ENCODE measurements at regions not wholly inside any gene's neighbourhood (a gene's known extent, or its start where the extent isn't known, plus 50 kb on each side); places are given as distances from the start of the nearest gene placed in this dataset.
A peak's percentile ranks its signal among the peaks of the same experiment; 100 is the strongest.

- Histone ChIP-seq H3K4me1 (peaks cover 0 to 50% (median 11%) of the 10 kb centered on the region in 4 donors), H3K36me3 (no peaks in the 10 kb centered on the region), H3K27ac (peak overlapping the region; percentile 25 to 85 (median 64)), H3K9me3 (no peaks in the 10 kb centered on the region), H3K27me3 (no peaks in the 10 kb centered on the region), H3K4me3 (no peak overlapping the region)
- TF ChIP-seq POLR2A (IDR thresholded peaks at IDR 0.05) (no peak), CTCF (IDR thresholded peaks at IDR 0.05) (no peak)
- DNase-seq = peak in 1 of 3 donors; percentile 47
These were observed 62.9 kb upstream of the ULK4 start for GRCh38 chr3:42024591-42025351.

DNA sequence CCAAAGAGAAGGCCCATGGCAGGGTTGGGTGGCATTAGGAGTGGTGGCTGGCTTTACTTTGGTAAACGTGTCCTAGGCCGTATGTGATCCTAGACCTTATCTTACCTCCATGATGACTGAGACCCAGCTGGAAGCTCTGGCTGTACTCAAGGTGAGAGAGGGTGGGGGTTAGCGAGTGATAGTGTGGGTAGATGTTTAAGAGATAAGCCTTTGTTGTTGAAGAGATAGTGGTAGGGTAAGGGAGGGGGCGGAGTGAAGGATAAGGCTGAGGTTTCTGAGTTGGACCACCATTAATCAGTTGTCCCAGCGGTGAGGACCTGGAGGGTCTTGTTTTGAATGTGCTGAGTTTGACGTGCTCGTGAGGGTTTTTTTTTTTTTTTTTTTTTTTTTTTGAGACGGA, 61.5 kb upstream of the ULK4 start:
- no peaks in the 10 kb centered on the region for H3K36me3 ChIP-seq
- peak overlapping the region in 1 of 4 donors; percentile 85 for H3K27ac ChIP-seq
- no peak overlapping the region for H3K4me3 ChIP-seq
- TF ChIP-seq CTCF (IDR thresholded peaks at IDR 0.05) = no peak
- TF ChIP-seq POLR2A (IDR thresholded peaks at IDR 0.05) = no peak
- no peak for DNase-seq
- H3K27me3 ChIP-seq = no peaks in the 10 kb centered on the region
- no peaks in the 10 kb centered on the region for H3K9me3 ChIP-seq
- peaks cover 0 to 61% (median 12%) of the 10 kb centered on the region in 4 donors for H3K4me1 ChIP-seq

GRCh38 chr3:42022355-42022754, 60.5 kb upstream of the ULK4 start:
- H3K27me3 ChIP-seq = no peaks in the 10 kb centered on the region
- no peak for DNase-seq
- TF ChIP-seq CTCF (IDR thresholded peaks at IDR 0.05) (no peak), POLR2A (IDR thresholded peaks at IDR 0.05) (no peak)
- H3K27ac ChIP-seq = no peak overlapping the region
- no peak overlapping the region for H3K4me3 ChIP-seq
- H3K9me3 ChIP-seq = no peaks in the 10 kb centered on the region
- H3K36me3 ChIP-seq = no peaks in the 10 kb centered on the region
- H3K4me1 ChIP-seq = peaks cover 0 to 61% (median 12%) of the 10 kb centered on the region in 4 donors

DNA sequence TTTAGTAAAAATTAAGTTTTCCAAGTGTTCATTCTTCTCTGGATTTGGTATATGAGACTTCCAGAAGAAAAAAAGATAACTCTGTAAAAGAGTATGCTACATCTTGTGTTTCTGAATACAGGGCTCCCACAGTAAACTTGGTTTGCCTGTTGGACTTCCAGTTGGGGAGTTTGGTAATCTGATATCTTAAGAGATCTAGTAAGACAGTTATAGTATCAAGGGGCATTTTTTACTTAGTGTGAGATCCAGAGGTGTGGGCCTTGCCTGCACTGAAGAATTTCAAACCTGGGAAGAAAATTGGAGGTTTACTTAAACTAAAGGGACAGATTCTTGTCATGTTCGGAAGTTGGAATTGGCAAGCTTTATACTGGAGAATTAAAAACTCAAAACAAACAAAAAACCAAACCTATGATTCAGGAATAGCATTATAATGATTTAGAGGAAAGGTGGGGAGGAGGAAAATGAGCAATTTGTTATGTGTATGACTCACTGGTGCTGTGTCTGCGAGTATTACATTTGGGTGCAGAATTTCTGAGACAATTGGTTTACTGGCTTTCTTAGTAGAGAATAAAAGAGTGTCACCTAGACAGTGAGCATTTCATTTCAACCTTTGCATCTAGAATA, 58.9 kb upstream of the ULK4 start:
- no peaks in the 10 kb centered on the region for H3K27me3 ChIP-seq
- peak overlapping the region in 1 of 4 donors; percentile 40 for H3K27ac ChIP-seq
- DNase-seq = no peak
- H3K4me3 ChIP-seq = no peak overlapping the region
- H3K36me3 ChIP-seq = no peaks in the 10 kb centered on the region
- H3K4me1 ChIP-seq = peaks cover 0 to 57% (median 7%) of the 10 kb centered on the region in 4 donors
- no peak for TF ChIP-seq CTCF (IDR thresholded peaks at IDR 0.05)
- no peak for TF ChIP-seq POLR2A (IDR thresholded peaks at IDR 0.05)
- H3K9me3 ChIP-seq = no peaks in the 10 kb centered on the region

DNA sequence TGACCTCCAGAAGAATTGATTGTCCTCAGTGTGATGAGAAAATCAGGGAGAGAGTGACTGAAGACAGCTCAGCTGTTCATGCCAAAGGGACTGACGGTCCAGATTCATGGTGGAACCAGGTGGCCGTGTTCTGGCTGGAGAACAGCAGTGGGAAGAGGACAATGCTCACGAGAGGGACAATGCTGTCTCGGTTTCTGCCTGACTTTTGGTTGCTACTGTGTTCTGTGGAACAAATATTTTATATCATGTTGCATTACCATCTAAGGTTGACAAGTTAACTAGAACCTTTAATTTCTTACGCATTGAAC, 58.0 kb upstream of the ULK4 start:
- H3K27ac ChIP-seq = peak overlapping the region in 1 of 4 donors; percentile 48
- peaks cover 3 to 59% (median 8%) of the 10 kb centered on the region in 4 donors for H3K4me1 ChIP-seq
- H3K9me3 ChIP-seq = no peaks in the 10 kb centered on the region
- no peak for DNase-seq
- no peaks in the 10 kb centered on the region for H3K36me3 ChIP-seq
- H3K27me3 ChIP-seq = no peaks in the 10 kb centered on the region
- no peak for TF ChIP-seq POLR2A (IDR thresholded peaks at IDR 0.05)
- no peak for TF ChIP-seq CTCF (IDR thresholded peaks at IDR 0.05)
- no peak overlapping the region for H3K4me3 ChIP-seq
